OCI-LY1 (cell line): ENCODE measurements at regions not wholly inside any gene's neighbourhood (a gene's known extent, or its start where the extent isn't known, plus 50 kb on each side); places are given as distances from the start of the nearest gene placed in this dataset.

Source experiments
- CTCF ChIP-seq: fragments of 200-600 bp; sonication (generic), shearing (Covaris generic); IDR thresholded peaks from 2 replicates; pipeline ENCODE4 v1.5.1; 2017; ENCODE audit warnings: mild to moderate bottlenecking, antibody characterized with exemption, low read length, moderate library complexity, mixed read lengths
- EZH2 ChIP-seq: fragments of 200-600 bp; sonication (generic), shearing (Covaris generic); IDR thresholded peaks from 2 replicates; pipeline ENCODE4 v1.8.0; 2017; ENCODE audit warnings: borderline replicate concordance, mixed run types, mild to moderate bottlenecking, antibody characterized with exemption, low read length, moderate library complexity, mixed read lengths

- TF ChIP-seq CTCF, result no peak
- TF ChIP-seq EZH2, result no peak
Measured at GRCh38 chr17:79174905-79175856, 100.6 kb downstream of the ENGASE start.
